ENCODE measurements at regions not wholly inside any gene's neighbourhood (a gene's known extent, or its start where the extent isn't known, plus 50 kb on each side); places are given as distances from the start of the nearest gene placed in this dataset.

DNA sequence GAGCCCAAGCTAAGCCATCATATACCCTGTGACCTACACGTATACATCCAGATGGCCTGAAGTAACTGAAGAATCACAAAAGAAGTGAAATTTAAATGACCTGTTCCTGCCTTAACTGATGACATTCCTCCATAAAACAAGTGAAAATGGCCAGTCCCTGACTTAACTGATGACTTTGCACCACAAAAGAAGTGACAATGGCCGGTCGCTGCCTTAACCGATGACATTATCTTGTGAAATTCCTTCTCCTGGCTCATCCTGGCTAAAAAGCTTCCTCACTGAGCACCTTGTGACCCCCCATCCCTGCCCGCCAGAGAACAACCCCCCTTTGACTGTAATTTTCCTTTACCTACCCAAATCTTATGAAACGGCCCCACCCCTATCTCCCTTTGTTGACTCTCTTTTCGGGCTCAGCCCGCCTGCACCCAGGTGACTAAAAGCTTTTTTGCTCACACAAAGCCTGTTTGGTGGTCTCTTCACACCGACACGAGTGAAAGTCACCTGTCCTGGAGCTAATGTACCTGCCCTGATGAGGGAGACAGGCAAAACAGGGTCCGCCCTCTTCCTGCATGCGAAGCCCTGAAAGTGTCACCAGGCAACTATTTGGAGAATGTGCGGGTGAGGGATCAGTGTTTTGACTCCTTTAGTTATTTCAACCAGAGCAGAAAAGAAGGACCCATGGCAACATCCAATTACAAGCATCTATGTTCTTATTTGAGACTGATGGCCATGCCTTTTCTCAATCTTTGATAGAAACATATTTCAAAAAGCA, 266.1 kb downstream of the SMARCA2 start:
- TF ChIP-seq, protein P1, sequence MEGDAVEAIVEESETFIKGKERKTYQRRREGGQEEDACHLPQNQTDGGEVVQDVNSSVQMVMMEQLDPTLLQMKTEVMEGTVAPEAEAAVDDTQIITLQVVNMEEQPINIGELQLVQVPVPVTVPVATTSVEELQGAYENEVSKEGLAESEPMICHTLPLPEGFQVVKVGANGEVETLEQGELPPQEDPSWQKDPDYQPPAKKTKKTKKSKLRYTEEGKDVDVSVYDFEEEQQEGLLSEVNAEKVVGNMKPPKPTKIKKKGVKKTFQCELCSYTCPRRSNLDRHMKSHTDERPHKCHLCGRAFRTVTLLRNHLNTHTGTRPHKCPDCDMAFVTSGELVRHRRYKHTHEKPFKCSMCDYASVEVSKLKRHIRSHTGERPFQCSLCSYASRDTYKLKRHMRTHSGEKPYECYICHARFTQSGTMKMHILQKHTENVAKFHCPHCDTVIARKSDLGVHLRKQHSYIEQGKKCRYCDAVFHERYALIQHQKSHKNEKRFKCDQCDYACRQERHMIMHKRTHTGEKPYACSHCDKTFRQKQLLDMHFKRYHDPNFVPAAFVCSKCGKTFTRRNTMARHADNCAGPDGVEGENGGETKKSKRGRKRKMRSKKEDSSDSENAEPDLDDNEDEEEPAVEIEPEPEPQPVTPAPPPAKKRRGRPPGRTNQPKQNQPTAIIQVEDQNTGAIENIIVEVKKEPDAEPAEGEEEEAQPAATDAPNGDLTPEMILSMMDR (IDR thresholded peaks at IDR 0.05; ENCODE audit: low read depth, low read length) = no peak
- no peak for DNase-seq (ENCODE audit: extremely low read depth, low read depth)

- no peak for DNase-seq (ENCODE audit: extremely low read depth, low read depth)
- TF ChIP-seq, protein P1 (IDR thresholded peaks at IDR 0.05; ENCODE audit: low read depth, low read length) = no peak
Measured at GRCh38 chr9:2281803-2282185, 266.6 kb downstream of the SMARCA2 start.

DNA sequence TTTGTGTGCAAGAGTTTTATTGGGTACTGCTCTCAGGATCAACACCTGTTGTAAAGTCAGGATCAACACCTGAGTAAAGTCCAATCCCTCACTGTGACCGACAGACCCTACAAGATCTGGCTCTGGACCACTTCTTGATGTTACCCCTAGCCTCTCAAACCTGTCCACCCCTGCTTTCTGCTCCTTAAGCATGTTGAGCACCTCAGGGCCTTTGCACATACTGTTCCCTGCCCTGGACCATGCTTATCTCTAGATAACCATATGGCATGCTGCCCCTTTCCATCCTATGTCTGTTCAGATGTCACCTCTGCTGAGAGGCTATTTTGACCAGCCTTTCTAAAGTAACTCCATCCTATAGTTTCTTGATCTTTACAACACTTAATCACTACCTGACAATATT, 269.6 kb downstream of the SMARCA2 start:
- TF ChIP-seq, protein P1 (IDR thresholded peaks at IDR 0.05; ENCODE audit: low read depth, low read length) = no peak

DNA sequence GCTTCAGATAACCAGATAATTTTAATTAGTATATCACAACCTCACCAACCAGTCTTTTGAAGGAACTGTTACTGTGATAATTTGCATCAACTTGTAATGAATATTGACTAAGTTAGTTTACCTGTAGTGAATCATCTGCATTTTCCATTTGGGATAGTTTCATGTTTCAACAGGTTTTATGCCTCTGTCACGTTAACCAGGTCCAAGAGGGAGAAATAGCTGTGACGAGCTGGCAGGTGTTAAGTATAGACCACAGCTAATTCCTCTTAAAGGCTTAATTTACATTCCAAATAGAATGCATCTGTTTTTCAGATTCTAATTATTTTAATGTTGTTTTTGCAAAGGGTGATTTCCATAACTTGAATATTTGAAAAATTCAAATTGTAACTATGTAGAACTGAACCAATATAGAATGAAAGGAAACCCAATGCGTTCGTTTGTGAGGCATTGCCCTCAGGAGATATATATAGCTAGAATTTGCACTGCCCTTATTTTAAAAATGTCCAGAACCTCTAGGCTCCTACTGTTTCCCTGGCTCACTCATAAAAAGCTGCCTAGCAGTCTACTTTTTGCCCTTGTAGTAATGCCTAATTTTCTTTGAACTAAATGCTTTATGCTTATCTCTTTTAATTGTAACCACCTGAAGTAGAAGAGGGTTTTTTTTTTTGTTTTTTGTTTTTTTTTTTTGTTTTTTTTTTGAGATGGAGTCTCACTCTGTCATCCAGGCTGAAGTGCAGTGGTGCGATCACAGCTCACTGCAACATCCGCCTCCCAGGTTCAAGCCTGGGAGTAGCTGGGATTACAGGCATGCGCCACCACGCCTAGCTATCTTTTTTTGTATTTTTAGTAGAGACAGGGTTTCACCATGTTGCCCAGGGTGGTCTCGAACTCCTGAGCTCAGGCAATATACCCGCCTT, 270.5 kb downstream of the SMARCA2 start:
- TF ChIP-seq, protein P1 (IDR thresholded peaks at IDR 0.05; ENCODE audit: low read depth, low read length) = no peak
- DNase-seq (ENCODE audit: extremely low read depth, low read depth) = no peak

More for the DNA sequence above, 269.6 kb downstream of the SMARCA2 start:
- DNase-seq (ENCODE audit: extremely low read depth, low read depth) = no peak

- TF ChIP-seq, protein P1 (IDR thresholded peaks at IDR 0.05; ENCODE audit: low read depth, low read length) = no peak
- no peak for DNase-seq (ENCODE audit: extremely low read depth, low read depth)
Measured at GRCh38 chr9:2286333-2286705, 271.2 kb downstream of the SMARCA2 start.

- TF ChIP-seq, protein P1 (IDR thresholded peaks at IDR 0.05; ENCODE audit: low read depth, low read length) = no peak
- no peak for DNase-seq (ENCODE audit: extremely low read depth, low read depth)
Measured at GRCh38 chr9:2286825-2287455, 271.8 kb downstream of the SMARCA2 start.
